Esophagus squamous epithelium (tissue), 5 donors: ENCODE measurements at regions not wholly inside any gene's neighbourhood (a gene's known extent, or its start where the extent isn't known, plus 50 kb on each side); places are given as distances from the start of the nearest gene placed in this dataset.

ENCODE experiments used
- DNase-seq: peaks from one replicate; lab custom pipeline; 2025; lab: John Stamatoyannopoulos, UW
- H3K27ac ChIP-seq, 4 donors: fragments of 200-600 bp; sonication (generic); one replicate each; pipeline ENCODE4 v1.5.1; 2016 to 2019; ENCODE audit warnings: mild to moderate bottlenecking in 1 of 4
- H3K27me3 ChIP-seq, 4 donors: fragments of 200-600 bp; sonication (generic); 1 replicate in 3 of 4; 2 replicates in 1 of 4; pipeline versions ENCODE4 v1.5.1 to v1.6.0; 2017 to 2021; ENCODE audit warnings: antibody characterized with exemption in 1 of 4
- H3K36me3 ChIP-seq, 3 donors: fragments of 200-600 bp; sonication (generic); one replicate each; pipeline ENCODE4 v1.5.1; 2016 to 2019
- H3K4me1 ChIP-seq, 3 donors: fragments of 200-600 bp; sonication (generic); one replicate each; pipeline ENCODE4 v1.5.1; 2017 to 2019
- H3K4me3 ChIP-seq, 4 donors: fragments of 200-600 bp; sonication (generic); 1 replicate in 3 of 4; 2 replicates in 1 of 4; pipeline ENCODE4 v1.5.1; 2016 to 2019; ENCODE audit warnings: mild to moderate bottlenecking in 2 of 4, moderate library complexity in 1 of 4
- H3K9me3 ChIP-seq, 3 donors: fragments of 200-600 bp; sonication (generic); one replicate each; pipeline ENCODE4 v1.5.1; 2016 to 2019
- CTCF ChIP-seq, 6 experiments: fragments of 450-650 bp in 4 of 6; fragments of 200-600 bp in 2 of 6; sonication (generic) in 2 of 6; IDR thresholded peaks; one replicate each; pipeline ENCODE4 v1.5.1; 2016 to 2019; ENCODE audit warnings: antibody characterized with exemption in 6 of 6, mild to moderate bottlenecking in 4 of 6, moderate library complexity in 4 of 6
- POLR2A ChIP-seq, 4 donors: fragments of 450-650 bp; IDR thresholded peaks; one replicate each; pipeline ENCODE4 v1.6.1; 2017; ENCODE audit warnings: antibody characterized with exemption in 4 of 4, mild to moderate bottlenecking in 4 of 4, moderate library complexity in 3 of 4
- WGBS, 2 donors: methylation state at CpG; one replicate each; pipeline ENCODE4 v1.1.5; 2018; 5-methylcytosine and 5-hydroxymethylcytosine counted together
- intact Hi-C: fragments of 100-400 bp; cut with DNase I; formaldehyde crosslinking; loops from one replicate; pipeline ENCODE4 v1.15.0; 2022
- donor health status: DM: yes; HTN: yes; CAD: no.

- intact Hi-C loops, result no loop called here
- TF ChIP-seq CTCF (IDR thresholded peaks at IDR 0.05) (no peak), POLR2A (IDR thresholded peaks at IDR 0.05) (no peak)
- Histone ChIP-seq H3K27ac (no peak overlapping the region), H3K27me3 (no peaks in the 10 kb centered on the region), H3K4me3 (no peak overlapping the region), H3K9me3 (no peaks in the 10 kb centered on the region), H3K4me1 (no peaks in the 10 kb centered on the region), H3K36me3 (no peaks in the 10 kb centered on the region)
- WGBS, 2 donors, result 52 to 53% methylated on average over 2 of the region's 2 CpGs
- DNase-seq, result no peak
Observed at GRCh38 chr4:137623013-137623412, 90.7 kb upstream of the PCDH18 start.

GRCh38 chr4:137621056-137621455, 88.8 kb upstream of the PCDH18 start:
- H3K4me3 ChIP-seq, result no peak overlapping the region
- no peak for DNase-seq
- no peaks in the 10 kb centered on the region for H3K27me3 ChIP-seq
- H3K27ac ChIP-seq, result no peak overlapping the region
- TF ChIP-seq POLR2A (IDR thresholded peaks at IDR 0.05) (no peak), CTCF (IDR thresholded peaks at IDR 0.05) (no peak)
- no peaks in the 10 kb centered on the region for H3K9me3 ChIP-seq
- no peaks in the 10 kb centered on the region for H3K36me3 ChIP-seq
- intact Hi-C loops, result no loop called here
- H3K4me1 ChIP-seq, result no peaks in the 10 kb centered on the region
- WGBS, 2 donors, result 80 to 83% methylated on average over 5 of the region's 5 CpGs

GRCh38 chr4:137614491-137614890, 82.2 kb upstream of the PCDH18 start:
- Histone ChIP-seq H3K27me3 (no peaks in the 10 kb centered on the region), H3K4me3 (no peak overlapping the region), H3K27ac (no peak overlapping the region), H3K4me1 (no peaks in the 10 kb centered on the region), H3K36me3 (no peaks in the 10 kb centered on the region), H3K9me3 (no peaks in the 10 kb centered on the region)
- 70 to 100% methylated on average over 1 of the region's 1 CpG for WGBS, 2 donors
- no peak for TF ChIP-seq CTCF (IDR thresholded peaks at IDR 0.05)
- TF ChIP-seq POLR2A (IDR thresholded peaks at IDR 0.05), result no peak
- intact Hi-C loops, result no loop called here
- no peak for DNase-seq

- intact Hi-C loops, result no loop called here
- Histone ChIP-seq H3K27ac (no peak overlapping the region), H3K4me3 (no peak overlapping the region), H3K36me3 (no peaks in the 10 kb centered on the region), H3K4me1 (no peaks in the 10 kb centered on the region), H3K9me3 (no peaks in the 10 kb centered on the region), H3K27me3 (no peaks in the 10 kb centered on the region)
- no peak for DNase-seq
- TF ChIP-seq POLR2A (IDR thresholded peaks at IDR 0.05) (no peak), CTCF (IDR thresholded peaks at IDR 0.05) (no peak)
- WGBS, 2 donors, result 55 to 75% methylated on average over 3 of the region's 3 CpGs
Observed at GRCh38 chr4:137611998-137612700, 79.9 kb upstream of the PCDH18 start.

GRCh38 chr4:137610960-137611359, 78.7 kb upstream of the PCDH18 start:
- intact Hi-C loops, result no loop called here
- DNase-seq, result no peak
- Histone ChIP-seq H3K27ac (no peak overlapping the region), H3K4me1 (no peaks in the 10 kb centered on the region), H3K9me3 (no peaks in the 10 kb centered on the region), H3K4me3 (no peak overlapping the region), H3K36me3 (no peaks in the 10 kb centered on the region), H3K27me3 (no peaks in the 10 kb centered on the region)
- 83 to 91% methylated on average over 2 of the region's 2 CpGs for WGBS, 2 donors
- no peak for TF ChIP-seq POLR2A (IDR thresholded peaks at IDR 0.05)
- TF ChIP-seq CTCF (IDR thresholded peaks at IDR 0.05), result peak in 2 of 6 experiments; percentile 5 to 20
